ENCODE measurements at regions not wholly inside any gene's neighbourhood (a gene's known extent, or its start where the extent isn't known, plus 50 kb on each side); places are given as distances from the start of the nearest gene placed in this dataset.

GRCh38 chrX:122252454-122252853 is 931.6 kb upstream of the GRIA3 start:
- TF ChIP-seq ETV6 (conservative IDR thresholded peaks at IDR 0.05 in 1 of 2, IDR thresholded peaks at IDR 0.05 in 1 of 2; ENCODE audit: borderline replicate concordance in 1 of 2, low read depth in 1 of 2) (no peak), EP300 (IDR thresholded peaks at IDR 0.05; ENCODE audit: borderline replicate concordance in 1 of 2, control insufficient read depth in 1 of 2, low read depth in 2 of 2, low read length in 2 of 2) (no peak), CTCF (IDR thresholded peaks at IDR 0.05 in 2 of 3, conservative IDR thresholded peaks at IDR 0.05 in 1 of 3; ENCODE audit: control insufficient read depth in 2 of 3, extremely low read depth in 1 of 3, insufficient read depth in 1 of 3, low read depth in 3 of 3, low read length in 3 of 3) (no peak), MEF2A (IDR thresholded peaks at IDR 0.05; ENCODE audit: insufficient read depth, low read depth, low read length) (no peak)

Measured in GM12878 (cell line).